Right atrium auricular region (tissue), 2 donors: ENCODE measurements at regions not wholly inside any gene's neighbourhood (a gene's known extent, or its start where the extent isn't known, plus 50 kb on each side); places are given as distances from the start of the nearest gene placed in this dataset.
A peak's percentile ranks its signal among the peaks of the same experiment; 100 is the strongest.
"Not testable (repeated sequence)": the region's sequence is repeated elsewhere in the genome, so short reads cannot be mapped to it uniquely, and the experiment has no call there.

Source experiments
- DNase-seq: peaks from one replicate; pipeline ENCODE4 v3.0.0-alpha.2; 2019; ENCODE audit warnings: low spot score
- H3K27ac ChIP-seq, 2 donors: fragments of 200-600 bp; sonication (generic); 1 replicate in 1 of 2; 2 replicates in 1 of 2; pipeline ENCODE4 v1.5.1; 2016 to 2019
- H3K27me3 ChIP-seq, 2 donors: fragments of 200-600 bp; sonication (generic); one replicate each; pipeline versions ENCODE4 v1.5.1 to v1.6.0; 2017 to 2019
- H3K36me3 ChIP-seq: fragments of 200-600 bp; sonication (generic); one replicate; pipeline ENCODE4 v1.5.1; 2016
- H3K4me1 ChIP-seq, 2 donors: fragments of 200-600 bp; sonication (generic); one replicate each; pipeline versions ENCODE4 v1.5.1 to v1.6.0; 2017 to 2019
- H3K4me3 ChIP-seq, 2 donors: fragments of 200-600 bp; sonication (generic); 1 replicate in 1 of 2; 2 replicates in 1 of 2; pipeline ENCODE4 v1.5.1; 2017 to 2019; ENCODE audit warnings: mild to moderate bottlenecking in 1 of 2, moderate library complexity in 1 of 2
- H3K9me3 ChIP-seq, 2 donors: fragments of 200-600 bp; sonication (generic); one replicate each; pipeline ENCODE4 v1.5.1; 2019
- CTCF ChIP-seq, 2 donors: fragments of 200-600 bp; sonication (generic); IDR thresholded peaks; one replicate each; pipeline ENCODE4 v1.5.1; 2019; ENCODE audit warnings: antibody characterized with exemption in 2 of 2

GRCh38 chr3:39724233-39724846 is 85.1 kb upstream of the MYRIP start:
- H3K27me3 ChIP-seq: no peaks in the 10 kb centered on the region
- H3K4me1 ChIP-seq: no peaks in the 10 kb centered on the region
- H3K4me3 ChIP-seq: no peak overlapping the region
- no peak overlapping the region for H3K27ac ChIP-seq
- TF ChIP-seq CTCF (IDR thresholded peaks at IDR 0.05): peak in 1 of 2 donors; percentile 52
- no peak for DNase-seq
- no peaks in the 10 kb centered on the region for H3K36me3 ChIP-seq
- no peaks in the 10 kb centered on the region for H3K9me3 ChIP-seq

DNA sequence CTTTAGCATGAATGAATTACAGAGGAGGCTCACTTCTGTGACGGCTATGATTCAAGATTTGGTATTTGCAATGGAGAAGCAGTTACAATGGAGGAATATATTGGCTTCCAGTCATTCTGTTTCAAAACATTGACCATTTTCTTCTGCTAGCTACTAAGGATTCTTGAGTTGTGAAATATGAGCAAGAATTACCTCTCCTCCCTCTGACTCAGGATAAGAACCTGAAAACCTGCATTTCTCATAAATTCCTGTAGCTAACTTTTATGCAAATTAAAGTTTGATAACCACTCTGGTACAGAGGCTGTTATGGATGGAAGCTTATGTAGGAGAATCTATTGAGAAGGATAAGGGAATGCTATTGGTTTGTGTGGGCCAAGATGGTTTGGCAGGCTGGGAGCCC is 84.1 kb upstream of the MYRIP start:
- Histone ChIP-seq H3K4me3 (no peak overlapping the region), H3K36me3 (no peaks in the 10 kb centered on the region), H3K4me1 (no peaks in the 10 kb centered on the region), H3K27ac (no peak overlapping the region), H3K27me3 (no peaks in the 10 kb centered on the region), H3K9me3 (no peaks in the 10 kb centered on the region)
- DNase-seq: no peak
- no peak for TF ChIP-seq CTCF (IDR thresholded peaks at IDR 0.05)

- no peak for DNase-seq
- no peaks in the 10 kb centered on the region for H3K9me3 ChIP-seq
- H3K4me3 ChIP-seq: no peak overlapping the region
- H3K4me1 ChIP-seq: no peaks in the 10 kb centered on the region
- H3K27ac ChIP-seq: no peak overlapping the region
- H3K36me3 ChIP-seq: no peaks in the 10 kb centered on the region
- H3K27me3 ChIP-seq: no peaks in the 10 kb centered on the region
- TF ChIP-seq CTCF (IDR thresholded peaks at IDR 0.05): no peak
Measured at GRCh38 chr3:39727415-39727814, 82.0 kb upstream of the MYRIP start.

DNA sequence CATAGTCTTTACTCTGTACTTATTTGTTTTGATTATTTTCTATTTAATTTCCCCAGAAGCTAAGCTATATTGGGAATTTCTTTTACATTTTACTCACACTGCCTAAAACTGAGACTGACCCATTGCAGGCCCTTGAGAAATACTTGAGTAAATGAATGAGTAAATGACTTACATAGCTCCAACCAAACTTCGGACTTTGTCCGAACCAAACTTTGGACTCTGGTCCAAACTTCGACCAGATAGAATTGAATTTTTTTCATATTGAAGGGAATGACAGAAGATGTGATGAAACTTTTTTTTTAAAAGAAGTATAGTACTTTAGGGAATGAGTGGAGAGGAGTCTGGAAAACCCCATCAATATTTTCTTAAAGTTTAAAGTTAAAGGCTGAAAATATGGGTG is 75.6 kb upstream of the MYRIP start:
- no peaks in the 10 kb centered on the region for H3K9me3 ChIP-seq
- H3K27me3 ChIP-seq: no peaks in the 10 kb centered on the region
- TF ChIP-seq CTCF (IDR thresholded peaks at IDR 0.05): no peak
- H3K36me3 ChIP-seq: no peaks in the 10 kb centered on the region
- DNase-seq: no peak
- no peaks in the 10 kb centered on the region for H3K4me1 ChIP-seq
- no peak overlapping the region for H3K27ac ChIP-seq
- no peak overlapping the region for H3K4me3 ChIP-seq

DNA sequence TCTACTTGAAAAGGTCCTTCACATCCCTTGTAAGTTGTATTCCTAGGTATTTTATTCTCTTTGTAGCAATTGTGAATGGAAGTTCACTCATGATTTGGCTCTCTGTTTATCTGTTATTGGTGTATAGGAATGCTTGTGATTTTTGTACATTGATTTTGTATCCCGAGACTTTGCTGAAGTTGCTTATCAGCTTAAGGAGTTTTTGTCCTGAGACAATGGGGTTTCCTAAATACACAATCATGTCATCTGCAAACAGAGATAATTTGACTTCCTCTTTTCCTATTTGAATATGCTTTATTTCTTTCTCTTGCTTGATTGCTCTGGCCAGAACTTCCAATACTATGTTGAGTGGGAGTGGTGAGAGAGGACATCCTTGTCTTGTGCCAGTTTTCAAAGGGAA is 69.8 kb upstream of the MYRIP start:
- H3K4me3 ChIP-seq, H3K36me3 ChIP-seq, H3K27ac ChIP-seq, H3K4me1 ChIP-seq, H3K9me3 ChIP-seq, DNase-seq, H3K27me3 ChIP-seq: not testable (repeated sequence)

GRCh38 chr3:39744746-39745145 is 64.7 kb upstream of the MYRIP start:
- Histone ChIP-seq H3K27me3 (no peaks in the 10 kb centered on the region), H3K9me3 (no peaks in the 10 kb centered on the region), H3K36me3 (no peaks in the 10 kb centered on the region), H3K4me3 (no peak overlapping the region), H3K27ac (no peak overlapping the region), H3K4me1 (no peaks in the 10 kb centered on the region)
- no peak for TF ChIP-seq CTCF (IDR thresholded peaks at IDR 0.05)
- DNase-seq: no peak
